Mesothelial cell of epicardium (in vitro differentiated cells): ENCODE measurements at regions not wholly inside any gene's neighbourhood (a gene's known extent, or its start where the extent isn't known, plus 50 kb on each side); places are given as distances from the start of the nearest gene placed in this dataset.
"Not testable (repeated sequence)": the region's sequence is repeated elsewhere in the genome, so short reads cannot be mapped to it uniquely, and the experiment has no call there.

ENCODE experiments used
- DNase-seq, 2 experiments: peaks; one replicate each; pipeline ENCODE4 v3.0.0; 2021; ENCODE audit warnings: low spot score in 2 of 2; ENCODE audit not compliant: unreplicated experiment in 2 of 2
- H3K27ac Mint-ChIP-seq: 2 replicates; pipeline ENCODE4 v1.8.0; 2021; ENCODE audit warnings: mixed read lengths
- H3K27me3 Mint-ChIP-seq: 2 replicates; pipeline ENCODE4 v1.8.0; 2021; ENCODE audit warnings: low read depth, mixed read lengths
- H3K36me3 Mint-ChIP-seq: 2 replicates; pipeline ENCODE4 v1.8.0; 2021; ENCODE audit warnings: mixed read lengths
- H3K4me1 Mint-ChIP-seq: 2 replicates; pipeline ENCODE4 v1.8.0; 2021; ENCODE audit warnings: mixed read lengths
- H3K4me3 Mint-ChIP-seq: 2 replicates; pipeline ENCODE4 v1.8.0; 2021; ENCODE audit warnings: mild to moderate bottlenecking, moderate library complexity, mixed read lengths
- H3K9me3 Mint-ChIP-seq: 2 replicates; pipeline ENCODE4 v1.8.0; 2021; ENCODE audit warnings: mixed read lengths
- TF ChIP-seq, protein P1 (sequence below): fragments of 200-600 bp; sonication (generic); IDR thresholded peaks from one replicate; pipeline ENCODE4 v1.5.0; 2021; ENCODE audit warnings: antibody characterized with exemption; ENCODE audit not compliant: unreplicated experiment

DNA sequence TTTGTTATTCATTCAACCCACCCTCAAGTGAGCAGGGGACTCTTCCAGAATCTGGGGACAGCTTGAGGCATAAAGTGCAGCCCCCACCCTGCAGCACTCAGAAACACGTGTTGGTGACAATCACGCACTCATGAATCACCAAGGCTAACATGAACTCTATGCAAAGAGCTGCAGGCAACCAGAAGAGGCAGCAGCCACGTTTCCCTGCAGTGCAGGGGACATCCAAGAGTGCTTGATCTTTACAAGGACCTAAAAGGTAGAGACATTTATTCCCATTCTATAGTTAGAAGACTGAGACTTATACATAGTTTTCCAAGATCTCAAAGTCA is 135.2 kb upstream of the GDF10 start:
- H3K27me3 Mint-ChIP-seq = peaks cover 15% of the 10 kb centered on the region
- DNase-seq = no peak
- no peaks in the 10 kb centered on the region for H3K36me3 Mint-ChIP-seq
- peaks cover 4% of the 10 kb centered on the region for H3K9me3 Mint-ChIP-seq
- no peak overlapping the region for H3K4me3 Mint-ChIP-seq
- TF ChIP-seq, protein P1, sequence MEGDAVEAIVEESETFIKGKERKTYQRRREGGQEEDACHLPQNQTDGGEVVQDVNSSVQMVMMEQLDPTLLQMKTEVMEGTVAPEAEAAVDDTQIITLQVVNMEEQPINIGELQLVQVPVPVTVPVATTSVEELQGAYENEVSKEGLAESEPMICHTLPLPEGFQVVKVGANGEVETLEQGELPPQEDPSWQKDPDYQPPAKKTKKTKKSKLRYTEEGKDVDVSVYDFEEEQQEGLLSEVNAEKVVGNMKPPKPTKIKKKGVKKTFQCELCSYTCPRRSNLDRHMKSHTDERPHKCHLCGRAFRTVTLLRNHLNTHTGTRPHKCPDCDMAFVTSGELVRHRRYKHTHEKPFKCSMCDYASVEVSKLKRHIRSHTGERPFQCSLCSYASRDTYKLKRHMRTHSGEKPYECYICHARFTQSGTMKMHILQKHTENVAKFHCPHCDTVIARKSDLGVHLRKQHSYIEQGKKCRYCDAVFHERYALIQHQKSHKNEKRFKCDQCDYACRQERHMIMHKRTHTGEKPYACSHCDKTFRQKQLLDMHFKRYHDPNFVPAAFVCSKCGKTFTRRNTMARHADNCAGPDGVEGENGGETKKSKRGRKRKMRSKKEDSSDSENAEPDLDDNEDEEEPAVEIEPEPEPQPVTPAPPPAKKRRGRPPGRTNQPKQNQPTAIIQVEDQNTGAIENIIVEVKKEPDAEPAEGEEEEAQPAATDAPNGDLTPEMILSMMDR = no peak
- peak overlapping the region; percentile 12 for H3K27ac Mint-ChIP-seq
- peaks cover 21% of the 10 kb centered on the region for H3K4me1 Mint-ChIP-seq

DNA sequence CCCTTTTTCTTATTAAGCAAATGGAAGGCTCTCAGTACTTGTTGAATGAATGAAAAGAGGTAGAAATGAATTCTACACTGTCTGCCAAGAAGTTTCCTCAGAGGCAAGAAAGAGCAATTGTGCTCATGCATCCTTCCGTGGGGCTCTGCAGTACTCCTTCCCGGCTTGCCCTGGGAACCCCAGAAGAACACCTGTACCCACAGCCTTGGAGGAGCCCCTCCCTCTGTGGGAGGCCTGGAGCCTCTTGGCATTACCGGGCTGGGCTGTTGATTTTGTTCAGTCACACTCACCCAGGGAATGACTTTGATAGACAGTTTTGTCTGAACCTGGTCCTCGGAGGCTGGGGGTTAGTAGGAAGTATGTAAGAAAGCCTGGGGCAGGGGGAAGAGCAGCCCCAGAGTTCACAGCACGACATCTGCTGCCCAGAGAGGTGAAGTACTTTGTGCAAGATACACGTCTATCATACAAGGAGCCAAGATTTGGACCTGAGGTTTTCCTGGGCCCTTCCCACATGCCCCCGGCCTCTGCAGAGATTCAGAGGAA is 134.8 kb upstream of the GDF10 start:
- TF ChIP-seq, protein P1 = no peak
- DNase-seq = no peak
- peaks cover 21% of the 10 kb centered on the region for H3K4me1 Mint-ChIP-seq
- H3K36me3 Mint-ChIP-seq = no peaks in the 10 kb centered on the region
- H3K4me3 Mint-ChIP-seq = peak overlapping the region; percentile 30
- H3K27me3 Mint-ChIP-seq = peaks cover 12% of the 10 kb centered on the region
- peaks cover 4% of the 10 kb centered on the region for H3K9me3 Mint-ChIP-seq
- H3K27ac Mint-ChIP-seq = peak overlapping the region; percentile 87

DNA sequence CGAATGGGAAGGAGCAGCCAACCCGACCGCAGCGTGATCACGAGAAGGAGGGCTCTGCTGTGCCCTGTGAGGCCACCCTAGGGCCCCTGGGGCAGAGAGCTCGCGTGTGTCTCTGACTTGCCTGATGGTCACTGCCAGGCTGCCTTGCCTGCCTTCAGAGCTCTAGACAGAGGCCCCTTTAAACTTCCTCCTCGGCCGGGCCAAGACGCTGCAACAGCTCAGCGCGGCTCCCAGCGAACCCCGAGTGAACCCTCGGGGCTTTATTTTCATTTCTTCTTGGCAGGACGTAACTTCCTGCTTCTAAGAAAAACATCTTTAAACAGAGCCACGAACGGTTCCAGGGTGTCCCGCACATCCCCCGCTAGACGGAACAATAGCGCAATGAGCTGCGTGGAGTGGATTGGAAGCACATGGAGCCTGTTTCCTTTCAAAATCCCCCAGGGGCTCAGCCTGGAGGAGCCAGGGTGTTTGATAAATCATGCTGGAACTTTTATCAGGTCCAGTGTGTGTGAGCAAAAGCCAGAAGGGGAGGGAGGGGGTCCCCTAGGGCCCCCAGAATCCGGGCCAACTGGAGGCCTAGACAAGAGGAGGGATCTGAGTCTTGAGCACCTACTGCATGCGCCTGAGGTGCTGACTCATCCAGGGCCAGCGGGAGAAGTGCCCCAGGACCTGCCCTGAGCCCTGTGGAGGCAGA is 134.1 kb upstream of the GDF10 start:
- peaks cover 9% of the 10 kb centered on the region for H3K9me3 Mint-ChIP-seq
- H3K27me3 Mint-ChIP-seq = peaks cover 12% of the 10 kb centered on the region
- H3K4me3 Mint-ChIP-seq = peak overlapping the region; percentile 30
- H3K36me3 Mint-ChIP-seq = no peaks in the 10 kb centered on the region
- TF ChIP-seq, protein P1 = no peak
- H3K27ac Mint-ChIP-seq = peak overlapping the region; percentile 87
- peaks cover 21% of the 10 kb centered on the region for H3K4me1 Mint-ChIP-seq
- peak in 1 of 2 experiments; percentile 54 for DNase-seq

DNA sequence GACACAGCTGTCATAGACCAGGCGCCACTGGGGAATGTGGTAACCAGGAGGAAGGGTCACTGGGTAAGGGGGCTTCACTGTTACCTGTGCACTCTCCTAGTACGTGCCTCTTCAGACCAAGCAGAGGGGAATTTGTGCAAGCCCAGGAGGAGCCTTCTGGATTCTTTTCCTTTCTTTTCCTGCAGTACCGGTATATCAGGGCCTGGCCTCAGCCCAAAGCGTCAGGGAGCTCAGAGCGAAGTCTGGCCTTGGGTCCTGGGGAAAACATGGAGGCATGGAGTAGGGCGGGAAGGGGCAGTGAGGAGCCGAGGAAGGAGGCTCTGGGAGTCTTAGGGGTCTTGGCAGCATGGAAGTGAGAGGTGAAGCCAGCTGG is 133.6 kb upstream of the GDF10 start:
- Mint-ChIP-seq H3K27ac (peak overlapping the region; percentile 87), H3K27me3 (peaks cover 8% of the 10 kb centered on the region), H3K4me1 (peaks cover 21% of the 10 kb centered on the region), H3K4me3 (no peak overlapping the region), H3K9me3 (peaks cover 10% of the 10 kb centered on the region), H3K36me3 (no peaks in the 10 kb centered on the region)
- TF ChIP-seq, protein P1 = no peak
- no peak for DNase-seq

DNA sequence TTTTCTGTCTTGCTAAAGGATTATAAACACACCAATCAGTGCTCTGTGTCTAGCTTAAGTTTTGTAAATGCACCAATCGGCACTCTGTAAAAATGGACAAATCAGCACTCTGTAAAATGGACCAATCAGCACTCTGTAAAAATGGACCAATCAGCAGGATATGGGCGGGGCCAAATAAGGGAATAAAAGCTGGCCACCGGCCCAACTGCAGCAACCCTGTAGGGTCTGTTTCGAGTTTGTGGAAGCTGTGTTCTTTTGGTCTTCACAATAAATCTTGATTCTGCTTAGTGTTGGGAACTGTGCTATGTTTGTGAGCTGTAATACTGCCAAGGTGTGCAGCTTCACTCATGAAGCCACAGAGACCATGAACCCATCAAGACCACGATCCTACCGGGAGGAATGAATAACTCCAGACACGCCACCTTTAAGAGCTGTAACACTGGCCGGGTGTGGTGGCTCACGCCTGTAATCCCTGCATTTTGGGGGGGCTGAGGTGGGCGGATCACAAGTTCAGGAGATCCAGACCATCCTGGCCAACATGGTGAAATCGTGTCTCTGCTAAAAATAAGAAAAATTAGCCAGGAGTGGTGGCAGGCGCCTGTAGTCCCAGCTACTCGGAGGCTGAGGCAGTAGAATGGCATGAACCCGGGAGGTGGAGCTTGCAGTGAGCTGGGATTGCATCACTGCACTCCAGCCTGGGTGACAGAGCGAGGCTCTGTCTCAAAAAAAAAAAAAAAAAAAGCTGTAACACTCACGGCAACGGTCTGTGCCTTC is 133.0 kb upstream of the GDF10 start:
- not testable (repeated sequence) for H3K27me3 Mint-ChIP-seq, H3K4me3 Mint-ChIP-seq, H3K36me3 Mint-ChIP-seq, DNase-seq
- Mint-ChIP-seq H3K4me1 (peaks cover 21% of the 10 kb centered on the region), H3K27ac (peak overlapping the region; percentile 87), H3K9me3 (peaks cover 14% of the 10 kb centered on the region)

DNA sequence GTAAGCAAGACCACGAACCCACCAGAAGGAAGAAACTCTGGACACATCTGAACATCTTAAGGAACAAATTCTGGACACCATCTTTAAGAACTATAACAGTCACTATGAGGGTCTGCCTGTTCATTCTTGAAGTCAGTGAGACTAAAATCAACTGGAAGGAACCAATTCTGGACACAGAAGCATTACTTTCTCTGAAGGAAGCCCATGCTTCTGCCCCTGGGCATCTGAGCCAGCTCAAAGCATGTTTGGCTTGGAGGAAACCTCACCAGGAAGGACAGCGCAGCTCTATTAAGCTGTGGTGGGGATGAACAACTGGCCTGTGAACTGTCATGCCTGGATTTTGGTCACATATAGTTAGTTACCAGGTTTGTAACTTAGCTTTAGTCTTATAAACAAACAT is 132.4 kb upstream of the GDF10 start:
- DNase-seq = no peak
- Mint-ChIP-seq H3K4me3 (no peak overlapping the region), H3K27me3 (no peaks in the 10 kb centered on the region), H3K4me1 (peaks cover 21% of the 10 kb centered on the region), H3K9me3 (peaks cover 16% of the 10 kb centered on the region), H3K36me3 (no peaks in the 10 kb centered on the region), H3K27ac (no peak overlapping the region)
- TF ChIP-seq, protein P1 = no peak
